Hepatocyte (in vitro differentiated cells): ENCODE measurements at regions not wholly inside any gene's neighbourhood (a gene's known extent, or its start where the extent isn't known, plus 50 kb on each side); places are given as distances from the start of the nearest gene placed in this dataset.

ENCODE experiments used
- EZH2phosphoT487 ChIP-seq: fragments of 200-600 bp; sonication (generic); IDR thresholded peaks from one replicate; pipeline ENCODE4 v1.6.1; 2018; ENCODE audit warnings: antibody characterized with exemption, mild to moderate bottlenecking, low read depth, moderate library complexity; ENCODE audit not compliant: unreplicated experiment, severe bottlenecking
- TF ChIP-seq, protein P1 (sequence below): fragments of 200-600 bp; sonication (generic); IDR thresholded peaks from 2 replicates; pipeline ENCODE4 v1.5.1; 2016; ENCODE audit warnings: antibody characterized with exemption, mild to moderate bottlenecking; ENCODE audit not compliant: poor library complexity

DNA sequence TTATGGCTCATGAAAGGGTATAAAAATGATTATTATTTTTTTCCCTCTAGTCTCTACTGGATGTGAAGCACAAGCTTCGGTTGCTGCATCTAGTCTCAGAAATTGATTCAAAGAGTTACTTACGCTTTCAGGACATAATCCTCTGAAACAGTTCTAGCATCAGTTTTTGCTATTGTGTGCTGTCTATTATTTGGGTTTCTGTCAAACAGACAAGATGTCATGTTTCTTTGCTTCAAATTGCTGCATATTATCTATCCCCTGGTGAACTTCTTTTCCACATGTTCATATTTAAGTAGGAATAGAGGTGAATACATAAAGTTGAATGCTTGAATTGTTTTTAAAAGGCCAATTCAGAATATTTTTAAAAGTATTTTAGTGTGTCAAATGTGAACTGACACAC, 161.6 kb upstream of the GBE1 start:
- TF ChIP-seq, protein P1, sequence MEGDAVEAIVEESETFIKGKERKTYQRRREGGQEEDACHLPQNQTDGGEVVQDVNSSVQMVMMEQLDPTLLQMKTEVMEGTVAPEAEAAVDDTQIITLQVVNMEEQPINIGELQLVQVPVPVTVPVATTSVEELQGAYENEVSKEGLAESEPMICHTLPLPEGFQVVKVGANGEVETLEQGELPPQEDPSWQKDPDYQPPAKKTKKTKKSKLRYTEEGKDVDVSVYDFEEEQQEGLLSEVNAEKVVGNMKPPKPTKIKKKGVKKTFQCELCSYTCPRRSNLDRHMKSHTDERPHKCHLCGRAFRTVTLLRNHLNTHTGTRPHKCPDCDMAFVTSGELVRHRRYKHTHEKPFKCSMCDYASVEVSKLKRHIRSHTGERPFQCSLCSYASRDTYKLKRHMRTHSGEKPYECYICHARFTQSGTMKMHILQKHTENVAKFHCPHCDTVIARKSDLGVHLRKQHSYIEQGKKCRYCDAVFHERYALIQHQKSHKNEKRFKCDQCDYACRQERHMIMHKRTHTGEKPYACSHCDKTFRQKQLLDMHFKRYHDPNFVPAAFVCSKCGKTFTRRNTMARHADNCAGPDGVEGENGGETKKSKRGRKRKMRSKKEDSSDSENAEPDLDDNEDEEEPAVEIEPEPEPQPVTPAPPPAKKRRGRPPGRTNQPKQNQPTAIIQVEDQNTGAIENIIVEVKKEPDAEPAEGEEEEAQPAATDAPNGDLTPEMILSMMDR, result no peak
- TF ChIP-seq EZH2phosphoT487, result no peak
